Body of pancreas (tissue), 4 donors: ENCODE measurements at regions not wholly inside any gene's neighbourhood (a gene's known extent, or its start where the extent isn't known, plus 50 kb on each side); places are given as distances from the start of the nearest gene placed in this dataset.

Source experiments
- ATAC-seq: fragments of 150-250 bp; one replicate; pipeline ENCODE4 v1.9.1; 2016
- DNase-seq, 4 donors: peaks; one replicate each; pipeline ENCODE4 v3.0.0-alpha.2; 2019
- H3K27ac ChIP-seq, 4 donors: fragments of 200-600 bp; sonication (generic); 1 replicate in 3 of 4; 2 replicates in 1 of 4; pipeline versions ENCODE4 v1.5.1 to v1.6.1; 2016 to 2019; ENCODE audit warnings: mild to moderate bottlenecking in 1 of 4, mixed read lengths in 1 of 4, moderate library complexity in 1 of 4
- H3K27me3 ChIP-seq, 2 donors: fragments of 200-600 bp; sonication (generic); one replicate each; pipeline ENCODE4 v1.6.0; 2016; ENCODE audit warnings: mild to moderate bottlenecking in 1 of 2
- H3K36me3 ChIP-seq, 2 donors: fragments of 200-600 bp; sonication (generic); replicated peaks in 1 of 2; 2 replicates each; pipeline ENCODE4 v1.5.1; 2016; ENCODE audit warnings: low read depth in 2 of 2; ENCODE audit not compliant: insufficient read depth in 1 of 2
- H3K4me1 ChIP-seq: fragments of 200-600 bp; sonication (generic); one replicate; pipeline ENCODE4 v1.6.0; 2016
- H3K4me3 ChIP-seq, 2 donors: fragments of 200-600 bp; sonication (generic); 1 replicate in 1 of 2; 2 replicates in 1 of 2; pipeline ENCODE4 v1.5.1; 2016 to 2019
- H3K9me3 ChIP-seq, 3 donors: fragments of 200-600 bp; sonication (generic); 1 replicate in 2 of 3; 2 replicates in 1 of 3; pipeline ENCODE4 v1.5.1; 2016
- POLR2A ChIP-seq, 3 donors: fragments of 450-650 bp; IDR thresholded peaks; one replicate each; pipeline ENCODE4 v1.6.1; 2016; ENCODE audit warnings: antibody characterized with exemption in 3 of 3, mild to moderate bottlenecking in 2 of 3
- WGBS, 2 donors: methylation state at CpG; one replicate each; pipeline ENCODE4 v1.1.5; 2017; 5-methylcytosine and 5-hydroxymethylcytosine counted together
- intact Hi-C: fragments of 100-400 bp; cut with DNase I; formaldehyde crosslinking; loops from one replicate; pipeline ENCODE4 v1.15.1; 2023
- TF ChIP-seq, protein P1 (sequence below), 7 experiments: fragments of 450-650 bp in 4 of 7; fragments of 200-600 bp in 3 of 7; sonication (generic) in 3 of 7; IDR thresholded peaks; one replicate each; pipeline ENCODE4 v1.5.1; 2016 to 2019; ENCODE audit warnings: antibody characterized with exemption in 7 of 7

GRCh38 chr6:66628917-66629316, 921.9 kb upstream of the EYS start:
- DNase-seq, result no peak
- no peak for ATAC-seq
- no peak overlapping the region for H3K4me3 ChIP-seq
- no peak overlapping the region for H3K27ac ChIP-seq
- no peaks in the 10 kb centered on the region for H3K36me3 ChIP-seq
- TF ChIP-seq POLR2A (IDR thresholded peaks at IDR 0.05), result no peak
- TF ChIP-seq, protein P1, sequence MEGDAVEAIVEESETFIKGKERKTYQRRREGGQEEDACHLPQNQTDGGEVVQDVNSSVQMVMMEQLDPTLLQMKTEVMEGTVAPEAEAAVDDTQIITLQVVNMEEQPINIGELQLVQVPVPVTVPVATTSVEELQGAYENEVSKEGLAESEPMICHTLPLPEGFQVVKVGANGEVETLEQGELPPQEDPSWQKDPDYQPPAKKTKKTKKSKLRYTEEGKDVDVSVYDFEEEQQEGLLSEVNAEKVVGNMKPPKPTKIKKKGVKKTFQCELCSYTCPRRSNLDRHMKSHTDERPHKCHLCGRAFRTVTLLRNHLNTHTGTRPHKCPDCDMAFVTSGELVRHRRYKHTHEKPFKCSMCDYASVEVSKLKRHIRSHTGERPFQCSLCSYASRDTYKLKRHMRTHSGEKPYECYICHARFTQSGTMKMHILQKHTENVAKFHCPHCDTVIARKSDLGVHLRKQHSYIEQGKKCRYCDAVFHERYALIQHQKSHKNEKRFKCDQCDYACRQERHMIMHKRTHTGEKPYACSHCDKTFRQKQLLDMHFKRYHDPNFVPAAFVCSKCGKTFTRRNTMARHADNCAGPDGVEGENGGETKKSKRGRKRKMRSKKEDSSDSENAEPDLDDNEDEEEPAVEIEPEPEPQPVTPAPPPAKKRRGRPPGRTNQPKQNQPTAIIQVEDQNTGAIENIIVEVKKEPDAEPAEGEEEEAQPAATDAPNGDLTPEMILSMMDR (IDR thresholded peaks at IDR 0.05), result no peak
- H3K4me1 ChIP-seq, result no peaks in the 10 kb centered on the region
- H3K9me3 ChIP-seq, result no peaks in the 10 kb centered on the region
- H3K27me3 ChIP-seq, result no peaks in the 10 kb centered on the region
- intact Hi-C loops, result no loop called here

DNA sequence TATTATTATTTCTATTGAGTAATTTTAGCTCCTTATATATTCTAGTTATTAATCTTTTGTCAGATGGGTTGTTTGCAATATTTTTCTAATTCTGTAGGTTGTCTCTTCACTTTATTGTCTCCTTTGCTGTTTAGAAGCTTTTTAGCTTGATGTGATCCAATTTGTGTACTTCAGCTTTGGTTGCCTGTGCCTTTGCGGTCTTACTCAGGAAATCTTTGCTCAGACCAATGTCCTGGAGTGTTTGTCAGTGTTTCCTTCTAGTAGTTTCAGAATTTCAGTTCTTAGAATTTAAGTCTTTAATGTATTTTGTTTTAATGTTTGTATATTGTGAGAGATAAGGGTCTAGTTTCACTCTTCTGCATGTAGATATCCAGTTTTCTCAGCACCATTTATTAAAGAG, 916.0 kb upstream of the EYS start:
- DNase-seq, result no peak
- intact Hi-C loops, result no loop called here
- WGBS, 2 donors, result 68 to 86% methylated on average over 1 of the region's 1 CpG
- Histone ChIP-seq H3K9me3 (no peaks in the 10 kb centered on the region), H3K27ac (no peak overlapping the region), H3K27me3 (no peaks in the 10 kb centered on the region), H3K4me3 (no peak overlapping the region), H3K36me3 (no peaks in the 10 kb centered on the region), H3K4me1 (no peaks in the 10 kb centered on the region)
- no peak for ATAC-seq
- TF ChIP-seq POLR2A (IDR thresholded peaks at IDR 0.05), result no peak
- TF ChIP-seq, protein P1 (IDR thresholded peaks at IDR 0.05), result no peak

GRCh38 chr6:66605971-66606370, 898.9 kb upstream of the EYS start:
- TF ChIP-seq POLR2A (IDR thresholded peaks at IDR 0.05), result no peak
- TF ChIP-seq, protein P1 (IDR thresholded peaks at IDR 0.05), result no peak
- Histone ChIP-seq H3K27me3 (no peaks in the 10 kb centered on the region), H3K4me1 (no peaks in the 10 kb centered on the region), H3K4me3 (no peak overlapping the region), H3K27ac (no peak overlapping the region), H3K36me3 (no peaks in the 10 kb centered on the region), H3K9me3 (no peaks in the 10 kb centered on the region)
- intact Hi-C loops, result no loop called here
- 38 to 53% methylated on average over 1 of the region's 1 CpG for WGBS, 2 donors
- ATAC-seq (no peak), DNase-seq (no peak)

DNA sequence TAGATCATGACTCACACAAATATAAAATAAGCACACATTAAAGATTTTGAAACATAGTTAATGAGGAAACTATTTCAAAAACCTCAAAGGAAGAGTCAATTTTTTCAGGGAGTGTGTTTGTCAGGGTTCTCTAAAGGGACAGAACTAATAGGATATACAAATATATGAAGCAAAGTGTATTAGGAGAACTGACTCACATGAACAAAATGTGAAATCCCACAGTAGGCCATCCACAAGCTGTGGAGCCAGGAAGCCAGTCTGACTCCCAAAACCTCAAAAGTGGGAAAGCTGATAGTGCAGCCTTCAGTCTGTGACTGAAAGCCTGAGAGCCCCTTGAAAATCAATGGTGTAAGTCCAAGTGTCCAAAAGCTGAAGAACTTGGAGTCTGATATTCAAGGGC, 898.0 kb upstream of the EYS start:
- Histone ChIP-seq H3K27me3 (no peaks in the 10 kb centered on the region), H3K4me1 (no peaks in the 10 kb centered on the region), H3K36me3 (no peaks in the 10 kb centered on the region), H3K27ac (no peak overlapping the region), H3K4me3 (no peak overlapping the region), H3K9me3 (no peaks in the 10 kb centered on the region)
- DNase-seq, result no peak
- no peak for TF ChIP-seq POLR2A (IDR thresholded peaks at IDR 0.05)
- TF ChIP-seq, protein P1 (IDR thresholded peaks at IDR 0.05), result no peak
- no peak for ATAC-seq
- intact Hi-C loops, result no loop called here

DNA sequence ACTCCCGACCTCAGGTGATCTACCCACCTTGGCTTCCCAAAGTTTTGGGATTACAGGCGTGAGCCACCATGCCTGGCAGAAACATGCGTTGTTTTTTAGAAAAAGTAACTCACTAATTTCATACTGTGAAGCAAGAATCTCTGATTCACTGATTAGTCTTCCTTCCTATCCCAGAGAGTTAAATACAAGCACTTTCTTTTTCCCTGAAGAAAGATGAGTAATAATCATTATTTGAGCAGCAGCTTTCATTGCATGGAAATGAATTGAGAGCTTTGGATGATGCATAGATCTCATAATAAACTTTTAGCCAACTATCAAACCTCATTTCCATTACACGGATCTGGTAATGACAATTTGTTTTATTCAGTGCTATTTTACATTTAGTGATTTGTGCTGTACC, 892.5 kb upstream of the EYS start:
- H3K4me1 ChIP-seq, result no peaks in the 10 kb centered on the region
- H3K9me3 ChIP-seq, result no peaks in the 10 kb centered on the region
- no peaks in the 10 kb centered on the region for H3K36me3 ChIP-seq
- 53 to 57% methylated on average over 4 of the region's 4 CpGs for WGBS, 2 donors
- TF ChIP-seq, protein P1 (IDR thresholded peaks at IDR 0.05), result no peak
- no peak for TF ChIP-seq POLR2A (IDR thresholded peaks at IDR 0.05)
- H3K27me3 ChIP-seq, result no peaks in the 10 kb centered on the region
- ATAC-seq (no peak), DNase-seq (no peak)
- no peak overlapping the region for H3K4me3 ChIP-seq
- intact Hi-C loops, result no loop called here
- H3K27ac ChIP-seq, result no peak overlapping the region
